Heart left ventricle (tissue), 16 donors: ENCODE measurements at regions not wholly inside any gene's neighbourhood (a gene's known extent, or its start where the extent isn't known, plus 50 kb on each side); places are given as distances from the start of the nearest gene placed in this dataset.

Experiments
- ATAC-seq, 4 donors: fragments of 200-7000 bp; cut with Tn5 transposase; one replicate each; pipeline ENCODE4 v1.9.1; 2020 to 2022; ENCODE audit warnings: moderate library complexity in 4 of 4, mild to moderate bottlenecking in 3 of 4, moderate number of reproducible peaks in 1 of 4
- DNase-seq, 5 donors: peaks; one replicate each; pipeline ENCODE4 v3.0.0-alpha.2; 2020
- H3K27ac ChIP-seq, 12 donors: fragments of 200-600 bp; sonication (generic) in 4 of 12; one replicate each; pipeline versions ENCODE4 v1.5.0 to v1.8.0; 2016 to 2022; ENCODE audit warnings: mild to moderate bottlenecking in 2 of 12
- H3K27me3 ChIP-seq, 9 donors: fragments of 200-600 bp; sonication (generic) in 2 of 9; one replicate each; pipeline versions ENCODE4 v1.5.1 to v1.8.0; 2016 to 2022; ENCODE audit warnings: mild to moderate bottlenecking in 3 of 9
- H3K36me3 ChIP-seq, 9 donors: fragments of 200-600 bp; sonication (generic) in 2 of 9; one replicate each; pipeline versions ENCODE4 v1.5.0 to v1.8.0; 2018 to 2022; ENCODE audit warnings: mild to moderate bottlenecking in 2 of 9
- H3K4me1 ChIP-seq, 12 donors: fragments of 200-600 bp; sonication (generic) in 4 of 12; one replicate each; pipeline versions ENCODE4 v1.5.0 to v1.8.0; 2016 to 2022; ENCODE audit warnings: mild to moderate bottlenecking in 3 of 12
- H3K4me3 ChIP-seq, 12 donors: fragments of 200-600 bp; sonication (generic) in 4 of 12; one replicate each; pipeline versions ENCODE4 v1.5.0 to v1.8.0; 2017 to 2022; ENCODE audit warnings: mild to moderate bottlenecking in 9 of 12, moderate library complexity in 4 of 12
- H3K9me3 ChIP-seq, 12 donors: fragments of 200-600 bp; sonication (generic) in 4 of 12; one replicate each; pipeline versions ENCODE4 v1.5.0 to v1.8.0; 2016 to 2022; ENCODE audit warnings: mild to moderate bottlenecking in 1 of 12
- CTCF ChIP-seq, 12 donors: fragments of 200-600 bp; sonication (generic) in 4 of 12; IDR thresholded peaks; one replicate each; pipeline versions ENCODE4 v1.5.0 to v1.8.0; 2018 to 2022; ENCODE audit warnings: antibody characterized with exemption in 12 of 12, mild to moderate bottlenecking in 5 of 12
- POLR2A ChIP-seq, 2 donors: fragments of 450-650 bp; IDR thresholded peaks; one replicate each; pipeline ENCODE4 v1.6.1; 2017; ENCODE audit warnings: antibody characterized with exemption in 2 of 2, mild to moderate bottlenecking in 2 of 2, moderate library complexity in 2 of 2
- WGBS, 4 donors: extraction: QIAGEN DNeasy Blood & Tissue Kit in 2 of 4; methylation state at CpG; one replicate each; pipeline versions ENCODE4 v1.1.5 to v1.1.7; 2013 to 2018; 5-methylcytosine and 5-hydroxymethylcytosine counted together
- intact Hi-C, 10 donors: fragments of 100-400 bp; cut with DNase I; formaldehyde crosslinking; loops; one replicate each; pipeline versions ENCODE4 v1.11.1 to v1.14.2; 2022
- donor health status: ischemic (EF 13 %, LVEDD 7.1; RV severe dilation, severe dysfunction).
- donor health status: healthy with polysubstance abuse.
- donor health status: DM: no; HTN: yes; CAD: no.
- donor health status: DM: no; HTN: no; CAD: no.
- donor health status: ischemic (EF 25% LVEDD 6.9; RV normal size, moderate dysfunction).
- donor health status: ischemic (EF 25% LVEDD 5.7; RV mildly dilated, moderate dysfunction).
- donor health status: healthy.
- donor health status: DM: yes; HTN: yes; CAD: no.
- donor health status: ischemic (EF 35%, LVEDD 5.7; RV mildly dilated, moderate dysfunction).
- donor health status: nonischemic (EF 11% LVEDD 7.7; RV severe dilation, severe dysfunction).
- donor health status: DM: yes; HTN: yes; CAD: no.
- donor health status: PGD.
- donor health status: ischemic (EF 29% LVEDD 5.4; RV normal size, mild dysfunction).
- donor health status: nonischemic (EF 23%, LVEDD 6.1; RV moderate dilation, normal function).

- ATAC-seq (no peak), DNase-seq (no peak)
- Histone ChIP-seq H3K9me3 (no peaks in the 10 kb centered on the region), H3K27me3 (no peaks in the 10 kb centered on the region), H3K36me3 (no peaks in the 10 kb centered on the region), H3K4me3 (no peak overlapping the region), H3K4me1 (no peaks in the 10 kb centered on the region), H3K27ac (no peak overlapping the region)
- intact Hi-C loops: no loop called here
- TF ChIP-seq POLR2A (IDR thresholded peaks at IDR 0.05) (no peak), CTCF (IDR thresholded peaks at IDR 0.05) (no peak)
These were observed 547.5 kb downstream of the ELAVL2 start for GRCh38 chr9:23278561-23278960.

- WGBS, 4 donors: 26 to 39% (median 31%) methylated on average over 1 of the region's 1 CpG
- H3K4me1 ChIP-seq: no peaks in the 10 kb centered on the region
- H3K4me3 ChIP-seq: no peak overlapping the region
- H3K9me3 ChIP-seq: peaks cover 0 to 6% (median 0%) of the 10 kb centered on the region in 12 donors
- H3K36me3 ChIP-seq: no peaks in the 10 kb centered on the region
- H3K27me3 ChIP-seq: no peaks in the 10 kb centered on the region
- DNase-seq: no peak
- no peak overlapping the region for H3K27ac ChIP-seq
- intact Hi-C loops: no loop called here
- no peak for ATAC-seq
- TF ChIP-seq CTCF (IDR thresholded peaks at IDR 0.05) (no peak), POLR2A (IDR thresholded peaks at IDR 0.05) (no peak)
These were observed 538.6 kb downstream of the ELAVL2 start for GRCh38 chr9:23287390-23287789.

GRCh38 chr9:23288545-23288944, 537.5 kb downstream of the ELAVL2 start:
- Histone ChIP-seq H3K27ac (no peak overlapping the region), H3K4me1 (no peaks in the 10 kb centered on the region), H3K9me3 (peaks cover 0 to 6% (median 0%) of the 10 kb centered on the region in 12 donors), H3K27me3 (no peaks in the 10 kb centered on the region), H3K4me3 (no peak overlapping the region), H3K36me3 (no peaks in the 10 kb centered on the region)
- intact Hi-C loops: no loop called here
- DNase-seq (no peak), ATAC-seq (no peak)
- WGBS, 4 donors: 27 to 52% (median 43%) methylated on average over 4 of the region's 4 CpGs
- TF ChIP-seq POLR2A (IDR thresholded peaks at IDR 0.05) (no peak), CTCF (IDR thresholded peaks at IDR 0.05) (no peak)

GRCh38 chr9:23290973-23291372, 535.1 kb downstream of the ELAVL2 start:
- H3K27me3 ChIP-seq: no peaks in the 10 kb centered on the region
- no peak overlapping the region for H3K4me3 ChIP-seq
- 34 to 41% (median 38%) methylated on average over 4 of the region's 4 CpGs for WGBS, 4 donors
- DNase-seq (no peak), ATAC-seq (no peak)
- TF ChIP-seq POLR2A (IDR thresholded peaks at IDR 0.05) (no peak), CTCF (IDR thresholded peaks at IDR 0.05) (no peak)
- no peaks in the 10 kb centered on the region for H3K36me3 ChIP-seq
- no peaks in the 10 kb centered on the region for H3K4me1 ChIP-seq
- intact Hi-C loops: no loop called here
- H3K27ac ChIP-seq: no peak overlapping the region
- H3K9me3 ChIP-seq: no peaks in the 10 kb centered on the region
